Effector CD4-positive, alpha-beta T cell (primary cell): ENCODE measurements at regions not wholly inside any gene's neighbourhood (a gene's known extent, or its start where the extent isn't known, plus 50 kb on each side); places are given as distances from the start of the nearest gene placed in this dataset.
"Not testable (repeated sequence)": the region's sequence is repeated elsewhere in the genome, so short reads cannot be mapped to it uniquely, and the experiment has no call there.

ENCODE experiments used
- DNase-seq: peaks from one replicate; pipeline ENCODE4 v3.0.0-alpha.2; 2020

DNA sequence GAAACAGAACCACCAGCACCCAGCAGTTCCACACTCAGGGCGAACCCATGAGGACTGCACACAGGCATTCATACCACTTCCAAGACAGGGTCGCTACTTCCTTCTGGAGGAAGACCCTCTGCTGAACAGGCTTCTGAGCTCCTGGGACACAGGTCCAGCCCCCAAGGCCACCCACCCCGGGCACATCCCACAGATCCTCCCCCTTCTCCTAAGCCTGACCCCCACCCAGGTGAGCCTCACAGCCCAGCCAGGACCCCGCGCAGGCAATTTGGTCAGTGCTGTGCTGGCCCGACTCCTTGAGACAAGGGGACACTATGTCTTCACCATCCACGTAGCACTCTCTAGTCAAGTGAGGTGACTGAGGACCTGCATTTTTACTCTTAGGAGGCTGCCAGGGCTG, 5382.7 kb upstream of the TPTE start:
- DNase-seq: not testable (repeated sequence)

DNA sequence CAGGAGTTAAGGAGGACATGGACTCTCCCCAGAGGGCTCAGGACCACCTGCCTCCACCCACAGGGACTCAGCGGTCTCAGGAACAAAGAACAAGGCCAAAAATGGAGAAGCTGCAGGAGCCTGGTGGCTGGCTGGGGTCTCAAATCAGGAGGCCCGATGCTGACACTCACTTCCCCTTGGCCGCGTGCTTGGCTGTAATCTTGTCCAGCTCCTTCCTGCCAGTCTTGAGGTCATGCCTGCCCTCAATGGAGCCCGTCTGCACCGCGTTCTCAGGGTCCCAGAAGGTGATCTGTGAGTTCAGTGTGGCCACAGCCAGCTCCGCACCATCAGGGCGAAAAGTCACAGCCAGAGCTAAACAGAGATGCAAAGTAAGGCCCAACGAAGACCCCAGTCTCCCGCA, 5381.9 kb upstream of the TPTE start:
- not testable (repeated sequence) for DNase-seq

- not testable (repeated sequence) for DNase-seq
These were observed 5378.4 kb upstream of the TPTE start for GRCh38 chr21:5143011-5143410.

GRCh38 chr21:5144731-5145130, 5376.7 kb upstream of the TPTE start:
- not testable (repeated sequence) for DNase-seq

GRCh38 chr21:5147685-5148084, 5373.7 kb upstream of the TPTE start:
- DNase-seq: not testable (repeated sequence)

DNA sequence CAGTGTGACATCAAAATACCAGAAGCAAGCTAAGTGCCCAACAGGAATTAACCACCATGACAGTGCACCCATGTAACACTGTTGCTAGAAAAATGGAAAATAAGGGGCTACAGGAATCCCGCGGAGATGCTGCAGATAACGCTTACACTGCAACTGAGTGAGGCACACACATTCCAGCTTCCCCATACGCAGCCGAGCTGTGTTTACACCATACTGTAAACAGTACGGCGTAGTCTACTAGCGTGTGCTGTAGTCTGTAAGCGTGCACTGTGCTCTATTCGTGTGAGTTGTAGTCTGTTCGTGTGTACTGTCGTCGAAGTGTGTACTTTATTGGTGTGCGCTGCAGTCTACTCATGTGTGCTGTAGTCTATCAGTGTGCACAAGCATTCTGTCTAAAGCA, 5372.2 kb upstream of the TPTE start:
- not testable (repeated sequence) for DNase-seq

- not testable (repeated sequence) for DNase-seq
These were observed 5367.3 kb upstream of the TPTE start for GRCh38 chr21:5153842-5154640.

DNA sequence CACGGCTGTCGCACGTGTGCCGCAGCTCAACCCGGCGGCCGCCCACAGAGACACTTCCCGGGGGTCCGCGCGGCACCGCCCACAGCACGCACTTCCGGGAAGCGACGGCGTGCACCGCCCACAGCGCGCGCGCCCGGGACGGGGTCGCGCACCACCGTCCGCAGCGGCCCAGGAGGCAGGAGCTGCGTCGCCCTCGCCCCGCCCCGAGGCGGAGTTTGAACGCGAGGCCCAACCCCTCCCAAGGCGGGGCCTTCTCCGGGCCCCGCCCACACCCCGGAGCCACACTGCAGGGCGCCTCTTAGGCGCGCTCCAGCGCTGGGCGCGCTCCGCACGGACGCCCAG, 5366.8 kb upstream of the TPTE start:
- peak; percentile 74 for DNase-seq

GRCh38 chr21:5162693-5163574, 5358.4 kb upstream of the TPTE start:
- not testable (repeated sequence) for DNase-seq

DNA sequence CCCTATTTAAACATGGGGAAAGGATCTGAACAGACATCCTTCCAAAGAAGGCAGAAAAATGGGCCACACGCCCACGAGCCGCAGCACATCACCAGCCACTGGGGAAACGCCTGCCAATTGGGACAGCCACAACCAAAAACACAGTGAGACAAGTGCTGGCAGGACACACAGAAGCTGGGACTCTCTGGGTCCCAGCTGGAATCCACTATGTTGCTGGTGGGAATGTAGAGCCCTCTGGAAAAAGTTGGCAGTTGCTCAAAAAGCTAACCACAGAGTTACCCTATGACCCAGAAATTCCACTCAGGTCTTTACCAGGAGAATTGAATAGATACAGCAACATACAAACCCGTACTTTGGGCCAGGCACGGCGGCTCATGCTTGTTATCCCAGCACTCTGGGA, 5355.6 kb upstream of the TPTE start:
- DNase-seq: not testable (repeated sequence)
